Neural cell (in vitro differentiated cells): ENCODE measurements at regions not wholly inside any gene's neighbourhood (a gene's known extent, or its start where the extent isn't known, plus 50 kb on each side); places are given as distances from the start of the nearest gene placed in this dataset.

ENCODE experiments used
- CTCF ChIP-seq: fragments of 450-650 bp; IDR thresholded peaks from 2 replicates; pipeline ENCODE4 v1.5.1; 2014; ENCODE audit warnings: antibody characterized with exemption, mild to moderate bottlenecking, moderate library complexity; ENCODE audit not compliant: poor library complexity, severe bottlenecking
- EZH2 ChIP-seq: fragments of 200-600, 300-800 bp; shearing (Covaris generic), sonication (generic); IDR thresholded peaks from 2 replicates; pipeline ENCODE4 v1.6.1; 2014; ENCODE audit warnings: antibody characterized with exemption, low read length, borderline replicate concordance, mild to moderate bottlenecking; ENCODE audit not compliant: insufficient read depth, poor library complexity, severe bottlenecking
- MXI1 ChIP-seq: fragments of 450-650 bp; conservative IDR thresholded peaks from 2 replicates; pipeline ENCODE4 v1.6.1; 2014; ENCODE audit warnings: antibody characterized with exemption, mild to moderate bottlenecking; ENCODE audit not compliant: poor library complexity, severe bottlenecking
- POLR2AphosphoS5 ChIP-seq: IDR thresholded peaks from 2 replicates; pipeline ENCODE4 v1.6.1; 2012
- RAD21 ChIP-seq: fragments of 450-650 bp; conservative IDR thresholded peaks from 2 replicates; pipeline ENCODE4 v1.6.1; 2014; ENCODE audit warnings: antibody characterized with exemption, mild to moderate bottlenecking, moderate library complexity
- TF ChIP-seq, protein P1 (sequence below): IDR thresholded peaks from 2 replicates; pipeline ENCODE4 v1.6.1; 2012; ENCODE audit warnings: borderline replicate concordance

DNA sequence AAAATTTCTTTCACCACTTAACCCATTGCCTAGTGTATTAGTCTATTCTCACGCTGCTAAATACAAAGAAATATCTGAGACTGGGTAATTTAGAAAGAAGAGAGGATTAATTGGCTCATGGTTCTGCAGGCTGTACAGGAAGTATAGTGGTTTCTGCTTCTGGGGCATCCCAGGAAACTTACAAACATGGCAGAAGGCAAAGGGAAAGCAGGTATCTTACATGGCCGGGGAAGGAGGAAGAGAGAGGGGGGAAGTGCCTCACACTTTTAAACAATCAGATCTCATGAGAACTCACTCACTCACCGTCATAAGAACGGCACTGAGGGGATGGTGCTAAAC is 931.4 kb upstream of the SOX9 start:
- TF ChIP-seq CTCF, result no peak
- TF ChIP-seq EZH2, result no peak
- TF ChIP-seq POLR2AphosphoS5, result no peak
- TF ChIP-seq RAD21, result no peak
- TF ChIP-seq, protein P1, sequence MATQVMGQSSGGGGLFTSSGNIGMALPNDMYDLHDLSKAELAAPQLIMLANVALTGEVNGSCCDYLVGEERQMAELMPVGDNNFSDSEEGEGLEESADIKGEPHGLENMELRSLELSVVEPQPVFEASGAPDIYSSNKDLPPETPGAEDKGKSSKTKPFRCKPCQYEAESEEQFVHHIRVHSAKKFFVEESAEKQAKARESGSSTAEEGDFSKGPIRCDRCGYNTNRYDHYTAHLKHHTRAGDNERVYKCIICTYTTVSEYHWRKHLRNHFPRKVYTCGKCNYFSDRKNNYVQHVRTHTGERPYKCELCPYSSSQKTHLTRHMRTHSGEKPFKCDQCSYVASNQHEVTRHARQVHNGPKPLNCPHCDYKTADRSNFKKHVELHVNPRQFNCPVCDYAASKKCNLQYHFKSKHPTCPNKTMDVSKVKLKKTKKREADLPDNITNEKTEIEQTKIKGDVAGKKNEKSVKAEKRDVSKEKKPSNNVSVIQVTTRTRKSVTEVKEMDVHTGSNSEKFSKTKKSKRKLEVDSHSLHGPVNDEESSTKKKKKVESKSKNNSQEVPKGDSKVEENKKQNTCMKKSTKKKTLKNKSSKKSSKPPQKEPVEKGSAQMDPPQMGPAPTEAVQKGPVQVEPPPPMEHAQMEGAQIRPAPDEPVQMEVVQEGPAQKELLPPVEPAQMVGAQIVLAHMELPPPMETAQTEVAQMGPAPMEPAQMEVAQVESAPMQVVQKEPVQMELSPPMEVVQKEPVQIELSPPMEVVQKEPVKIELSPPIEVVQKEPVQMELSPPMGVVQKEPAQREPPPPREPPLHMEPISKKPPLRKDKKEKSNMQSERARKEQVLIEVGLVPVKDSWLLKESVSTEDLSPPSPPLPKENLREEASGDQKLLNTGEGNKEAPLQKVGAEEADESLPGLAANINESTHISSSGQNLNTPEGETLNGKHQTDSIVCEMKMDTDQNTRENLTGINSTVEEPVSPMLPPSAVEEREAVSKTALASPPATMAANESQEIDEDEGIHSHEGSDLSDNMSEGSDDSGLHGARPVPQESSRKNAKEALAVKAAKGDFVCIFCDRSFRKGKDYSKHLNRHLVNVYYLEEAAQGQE, result no peak
- TF ChIP-seq MXI1, result no peak
